Peyer's patch (tissue), 4 donors: ENCODE measurements at regions not wholly inside any gene's neighbourhood (a gene's known extent, or its start where the extent isn't known, plus 50 kb on each side); places are given as distances from the start of the nearest gene placed in this dataset.

Experiments used
- CTCF ChIP-seq, 6 experiments: fragments of 450-650 bp in 4 of 6; fragments of 200-600 bp in 2 of 6; sonication (generic) in 1 of 6; IDR thresholded peaks; one replicate each; pipeline ENCODE4 v1.5.1; 2017 to 2019; ENCODE audit warnings: antibody characterized with exemption in 6 of 6, mild to moderate bottlenecking in 3 of 6, moderate library complexity in 1 of 6
- POLR2A ChIP-seq, 2 donors: fragments of 450-650 bp; IDR thresholded peaks; one replicate each; pipeline ENCODE4 v1.5.1; 2017; ENCODE audit warnings: antibody characterized with exemption in 2 of 2, mild to moderate bottlenecking in 2 of 2, moderate library complexity in 2 of 2

GRCh38 chr3:152083135-152083534 is 185.6 kb upstream of the MBNL1 start:
- TF ChIP-seq CTCF (IDR thresholded peaks at IDR 0.05) (no peak), POLR2A (IDR thresholded peaks at IDR 0.05) (no peak)
